Esophagus squamous epithelium (tissue), 4 donors: ENCODE measurements at regions not wholly inside any gene's neighbourhood (a gene's known extent, or its start where the extent isn't known, plus 50 kb on each side); places are given as distances from the start of the nearest gene placed in this dataset.

Source experiments
- POLR2A ChIP-seq, 4 donors: fragments of 450-650 bp; IDR thresholded peaks; one replicate each; pipeline ENCODE4 v1.6.1; 2017; ENCODE audit warnings: antibody characterized with exemption in 4 of 4, mild to moderate bottlenecking in 4 of 4, moderate library complexity in 3 of 4
- TF ChIP-seq, protein P1 (sequence below), 6 experiments: fragments of 450-650 bp in 4 of 6; fragments of 200-600 bp in 2 of 6; sonication (generic) in 2 of 6; IDR thresholded peaks; one replicate each; pipeline ENCODE4 v1.5.1; 2016 to 2019; ENCODE audit warnings: antibody characterized with exemption in 6 of 6, mild to moderate bottlenecking in 4 of 6, moderate library complexity in 4 of 6

DNA sequence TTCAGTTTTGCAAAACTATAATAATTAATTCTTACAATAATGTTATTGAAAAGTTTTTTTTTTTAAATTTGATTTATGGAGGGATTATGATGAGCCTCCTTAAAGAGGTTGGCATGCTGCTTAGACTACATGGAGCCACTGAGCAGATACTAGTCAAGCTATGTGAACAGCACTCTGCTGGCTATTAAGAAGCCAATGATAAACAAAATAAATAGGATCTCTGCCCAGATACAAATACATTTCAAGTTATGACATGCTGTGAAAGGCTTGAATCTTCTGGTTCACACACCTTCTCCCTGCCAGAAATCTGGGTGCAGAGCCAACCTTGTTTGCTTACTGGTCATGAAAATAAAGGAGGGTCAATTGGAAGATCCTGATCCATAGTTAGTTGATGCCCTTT lies 107.4 kb upstream of the NAV3 start:
- TF ChIP-seq, protein P1, sequence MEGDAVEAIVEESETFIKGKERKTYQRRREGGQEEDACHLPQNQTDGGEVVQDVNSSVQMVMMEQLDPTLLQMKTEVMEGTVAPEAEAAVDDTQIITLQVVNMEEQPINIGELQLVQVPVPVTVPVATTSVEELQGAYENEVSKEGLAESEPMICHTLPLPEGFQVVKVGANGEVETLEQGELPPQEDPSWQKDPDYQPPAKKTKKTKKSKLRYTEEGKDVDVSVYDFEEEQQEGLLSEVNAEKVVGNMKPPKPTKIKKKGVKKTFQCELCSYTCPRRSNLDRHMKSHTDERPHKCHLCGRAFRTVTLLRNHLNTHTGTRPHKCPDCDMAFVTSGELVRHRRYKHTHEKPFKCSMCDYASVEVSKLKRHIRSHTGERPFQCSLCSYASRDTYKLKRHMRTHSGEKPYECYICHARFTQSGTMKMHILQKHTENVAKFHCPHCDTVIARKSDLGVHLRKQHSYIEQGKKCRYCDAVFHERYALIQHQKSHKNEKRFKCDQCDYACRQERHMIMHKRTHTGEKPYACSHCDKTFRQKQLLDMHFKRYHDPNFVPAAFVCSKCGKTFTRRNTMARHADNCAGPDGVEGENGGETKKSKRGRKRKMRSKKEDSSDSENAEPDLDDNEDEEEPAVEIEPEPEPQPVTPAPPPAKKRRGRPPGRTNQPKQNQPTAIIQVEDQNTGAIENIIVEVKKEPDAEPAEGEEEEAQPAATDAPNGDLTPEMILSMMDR (IDR thresholded peaks at IDR 0.05): no peak
- no peak for TF ChIP-seq POLR2A (IDR thresholded peaks at IDR 0.05)
